GM21515 (cell line): ENCODE measurements at regions not wholly inside any gene's neighbourhood (a gene's known extent, or its start where the extent isn't known, plus 50 kb on each side); places are given as distances from the start of the nearest gene placed in this dataset.

Source experiments
- ATAC-seq: cut with Tn5 transposase; IDR thresholded peaks from one replicate; pipeline ENCODE4 v1.9.1; 2021; ENCODE audit not compliant: unreplicated experiment

DNA sequence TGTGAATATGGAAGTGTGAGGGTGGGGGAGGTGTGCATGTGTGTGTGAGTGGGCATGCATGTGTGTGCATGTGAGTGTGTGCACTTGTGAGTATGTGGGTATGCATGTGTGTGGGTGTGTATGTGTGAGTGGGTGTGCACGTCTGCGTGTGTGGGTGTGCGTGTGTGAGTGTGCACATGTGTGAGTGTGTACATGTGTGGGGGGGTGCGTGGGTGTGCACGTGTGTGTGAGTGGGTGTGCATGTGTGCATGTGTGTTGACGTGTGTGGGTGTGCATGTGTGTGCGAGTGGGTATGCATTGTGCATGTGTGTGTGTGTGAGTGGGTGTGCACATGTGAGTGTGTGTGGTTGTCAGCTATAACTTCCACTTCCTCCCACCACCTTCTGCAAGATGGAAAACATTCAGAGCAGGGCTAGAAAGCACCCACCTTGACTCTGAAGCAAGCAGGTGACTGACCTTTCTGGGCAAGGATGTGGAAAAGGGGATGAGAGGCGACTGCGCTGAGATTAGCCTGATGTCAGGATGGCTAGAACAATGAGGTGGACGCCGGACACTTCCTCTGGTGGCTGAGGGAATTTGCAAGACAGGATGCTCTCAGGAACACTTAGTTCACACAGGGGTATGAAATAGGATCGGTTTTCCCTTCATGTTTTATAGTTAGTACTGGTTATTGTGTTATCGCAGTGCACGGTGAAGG is 103.6 kb downstream of the ACKR3 start:
- ATAC-seq, result no peak

DNA sequence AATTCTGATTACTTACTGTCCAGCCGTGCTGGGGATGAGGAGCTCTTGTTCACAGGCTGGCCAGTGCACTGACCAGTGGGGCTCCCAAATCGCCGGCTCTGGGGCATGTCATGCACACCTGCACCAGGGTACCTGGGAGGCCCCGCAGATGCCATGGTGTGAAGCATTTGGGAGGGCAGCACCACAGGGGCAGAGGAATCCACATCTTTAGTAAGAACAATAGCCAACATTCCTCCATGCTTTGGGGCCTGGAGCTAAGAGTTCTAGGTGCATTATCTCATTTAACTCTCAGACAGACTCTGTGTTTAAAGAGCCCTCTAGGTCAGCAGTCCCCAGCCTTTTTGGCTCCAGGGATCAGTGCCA is 104.2 kb downstream of the ACKR3 start:
- ATAC-seq, result no peak

DNA sequence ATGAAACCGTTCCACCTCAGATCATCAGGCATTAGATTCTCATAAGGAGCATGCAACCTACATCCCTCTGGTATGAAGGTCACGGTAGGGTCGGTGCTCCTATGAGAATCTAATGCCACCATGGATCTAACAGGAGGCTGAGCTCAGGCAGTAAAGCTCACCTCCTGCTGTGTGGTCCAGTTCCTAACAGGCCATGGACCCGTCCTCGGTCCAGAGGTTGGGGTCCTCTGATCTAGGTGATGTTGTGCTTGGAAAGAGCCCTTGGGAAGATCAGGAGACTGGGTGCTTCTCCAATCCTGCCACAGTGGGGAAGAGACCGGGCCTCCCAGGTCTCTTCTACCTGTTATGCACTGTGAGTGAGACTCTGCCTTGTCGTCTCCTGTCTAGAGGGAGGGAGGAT is 104.6 kb downstream of the ACKR3 start:
- no peak for ATAC-seq

DNA sequence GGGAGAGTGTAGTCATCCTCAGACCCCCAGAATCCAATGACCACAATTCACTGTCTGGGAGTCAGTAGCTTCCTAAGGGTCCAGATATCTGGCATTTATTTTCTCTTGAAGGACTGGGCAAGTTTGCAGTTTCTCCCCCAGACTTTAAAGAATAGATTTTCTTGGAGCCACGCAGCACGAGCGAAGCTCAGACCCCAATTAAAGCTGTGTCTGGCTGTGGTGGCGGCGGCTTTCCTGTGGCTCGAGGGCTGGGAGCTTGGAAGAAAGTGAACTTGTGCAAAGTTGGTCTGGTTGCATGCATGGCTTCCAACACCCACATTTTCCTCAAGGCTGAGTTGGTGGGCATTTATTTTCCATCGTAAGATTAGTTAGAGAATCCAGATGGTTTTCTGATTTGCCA is 105.0 kb downstream of the ACKR3 start:
- ATAC-seq, result no peak

DNA sequence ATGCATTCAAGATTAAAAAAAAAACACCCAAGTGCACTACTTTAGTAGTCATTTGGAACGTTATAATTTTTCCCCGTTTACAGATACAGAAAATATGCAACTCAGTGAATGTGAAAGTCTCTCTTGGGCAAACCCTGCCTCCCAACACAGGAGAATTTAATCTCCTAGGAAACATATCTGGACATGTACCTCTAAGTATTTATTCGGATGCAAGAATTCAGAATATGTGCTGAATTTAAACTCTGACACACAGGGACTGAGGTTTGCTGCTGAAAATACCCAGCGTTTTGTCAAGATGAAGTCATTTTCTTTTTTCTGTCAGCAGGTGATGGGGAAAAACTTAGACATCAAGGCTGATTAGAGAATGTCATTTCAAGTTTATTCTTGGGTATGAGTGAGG is 105.4 kb downstream of the ACKR3 start:
- ATAC-seq, result no peak

GRCh38 chr2:236675526-236675925 is 105.9 kb downstream of the ACKR3 start:
- ATAC-seq, result no peak

GRCh38 chr2:236676136-236676873 is 106.7 kb downstream of the ACKR3 start:
- no peak for ATAC-seq

DNA sequence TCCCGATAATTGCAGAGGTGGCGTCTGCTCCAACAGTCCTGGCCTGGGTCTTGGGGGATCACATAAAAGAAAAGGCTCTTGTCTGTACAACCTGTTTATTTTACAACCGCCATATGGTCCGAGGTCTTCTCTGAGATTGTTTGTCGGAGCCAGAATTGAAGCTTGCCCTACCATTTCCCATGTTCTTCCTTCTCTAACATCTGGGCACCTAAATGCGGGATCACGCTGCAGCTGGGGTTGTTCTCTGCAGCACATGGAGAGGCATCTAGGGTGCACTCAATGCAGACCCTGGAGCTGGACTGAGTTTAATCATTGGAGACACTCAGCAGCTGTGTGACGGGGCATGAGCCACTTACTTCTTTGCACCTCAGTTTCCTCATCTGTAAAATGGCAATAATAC is 107.7 kb downstream of the ACKR3 start:
- no peak for ATAC-seq

DNA sequence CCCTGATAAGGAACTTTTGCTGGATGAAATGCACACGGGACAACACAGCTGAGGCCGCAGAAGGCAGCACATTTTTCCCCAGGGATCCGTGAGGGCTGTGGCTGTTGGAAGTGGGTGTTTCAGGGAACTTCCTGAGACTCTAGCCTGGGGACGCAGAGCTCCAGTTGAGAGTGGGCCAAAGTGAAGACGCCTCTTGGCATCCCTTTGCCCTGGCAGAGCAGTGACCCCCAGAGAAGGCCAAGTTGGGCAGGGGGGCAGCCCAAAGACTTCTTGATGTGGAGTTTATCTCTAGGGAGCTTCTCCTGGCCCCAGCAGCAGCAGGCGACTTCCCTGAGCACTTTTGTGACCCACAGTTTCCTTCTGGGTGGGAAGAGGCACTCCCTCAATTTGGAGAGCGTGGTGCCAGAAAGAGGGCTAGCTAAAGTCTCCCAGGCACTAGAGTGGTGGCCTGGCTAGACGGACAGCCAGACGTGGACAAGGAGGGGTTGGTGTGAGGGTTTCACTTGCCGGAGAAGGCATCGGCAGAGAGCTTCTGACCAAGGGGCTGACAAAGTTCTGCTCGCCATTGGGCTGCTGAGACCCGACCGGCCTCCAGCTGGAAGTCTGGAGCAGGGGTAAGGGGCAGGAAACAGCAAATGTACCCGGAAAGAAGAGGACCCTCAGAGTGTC is 108.8 kb downstream of the ACKR3 start:
- no peak for ATAC-seq

- no peak for ATAC-seq
Measured at GRCh38 chr2:236679884-236680860, 110.5 kb downstream of the ACKR3 start.

- ATAC-seq, result no peak
Measured at GRCh38 chr2:236682651-236683422, 113.2 kb downstream of the ACKR3 start.

GRCh38 chr2:236684504-236685256 is 115.1 kb downstream of the ACKR3 start:
- ATAC-seq, result no peak

- no peak for ATAC-seq
Measured at GRCh38 chr2:236685361-236685760, 115.7 kb downstream of the ACKR3 start.

DNA sequence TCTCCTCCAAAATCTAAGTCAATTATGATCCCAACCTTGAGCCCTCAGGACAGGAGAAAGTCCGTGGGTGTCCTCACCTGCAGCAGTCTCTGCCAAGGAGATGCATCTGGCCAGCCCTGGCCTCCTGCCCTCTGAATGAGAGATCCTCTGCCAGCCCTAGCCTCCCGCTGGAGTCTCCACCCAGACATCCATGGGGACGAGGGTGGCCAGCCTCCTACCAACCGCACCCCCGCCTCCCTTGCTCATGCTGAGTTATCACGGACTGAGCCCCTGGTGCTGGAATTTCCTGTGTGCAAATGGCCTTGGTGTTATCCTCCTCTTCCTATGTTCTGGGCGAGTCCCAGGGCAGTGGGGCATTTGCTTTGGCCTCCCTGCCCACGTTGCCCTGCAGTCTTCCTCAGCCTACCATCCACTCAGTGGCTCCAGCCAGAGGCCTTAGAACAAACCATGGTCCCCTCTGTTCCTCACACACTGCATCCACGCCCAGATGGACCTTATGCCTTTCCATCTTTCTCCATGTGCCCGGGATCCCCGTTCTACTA is 116.4 kb downstream of the ACKR3 start:
- no peak for ATAC-seq

DNA sequence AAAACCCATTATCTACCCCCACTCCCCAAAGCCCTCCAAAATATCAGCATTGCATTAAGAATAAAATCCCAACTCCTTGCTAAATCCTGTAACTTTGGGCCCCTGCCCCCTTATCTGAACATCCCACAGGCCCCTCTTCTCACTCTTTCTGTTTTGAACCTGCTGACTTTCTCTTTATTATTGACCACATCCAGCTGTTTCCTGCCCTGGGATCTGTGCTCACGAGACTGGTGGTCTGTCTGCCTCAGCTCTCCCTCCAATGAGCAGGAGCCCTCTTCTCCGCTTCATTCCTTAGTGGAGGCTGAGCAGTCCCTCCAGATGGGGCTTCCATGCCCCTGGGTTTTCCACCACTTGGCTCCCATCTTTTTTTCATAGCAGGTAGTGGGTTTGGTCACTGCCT is 116.9 kb downstream of the ACKR3 start:
- no peak for ATAC-seq

DNA sequence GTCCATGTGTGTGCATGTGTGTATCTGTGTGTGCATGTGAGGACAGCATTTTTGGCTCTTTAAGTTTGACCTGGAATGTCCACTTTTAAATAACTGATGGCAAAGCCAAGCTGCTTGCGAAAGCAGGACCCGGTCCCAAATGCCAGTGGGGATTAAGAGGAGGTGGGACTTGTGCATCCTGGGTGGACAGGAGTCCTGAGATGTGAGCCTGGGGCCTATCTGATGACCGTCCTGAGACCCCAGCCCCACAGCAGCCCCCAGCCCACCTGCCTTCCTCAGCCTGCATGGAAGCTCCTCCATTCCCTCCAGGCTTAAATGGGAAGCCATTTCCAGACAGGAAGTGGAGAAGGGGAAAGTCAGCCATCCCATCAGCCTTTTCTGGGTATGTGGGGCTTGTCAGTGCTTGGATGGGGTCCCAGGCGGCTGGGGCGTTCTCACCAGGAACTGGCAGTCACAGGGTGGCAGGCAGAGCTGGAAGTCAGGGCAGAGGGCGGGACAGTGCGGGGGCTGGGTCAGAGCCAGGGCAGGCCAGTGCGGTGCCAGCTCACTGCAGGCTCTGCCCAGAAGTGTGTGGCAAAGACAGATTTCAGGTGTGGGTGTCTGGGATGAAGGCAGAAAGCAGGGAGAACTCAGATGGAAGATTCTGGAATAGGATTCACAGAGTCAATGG is 117.8 kb downstream of the ACKR3 start:
- ATAC-seq, result no peak

- no peak for ATAC-seq
Measured at GRCh38 chr2:236688157-236688556, 118.5 kb downstream of the ACKR3 start.

DNA sequence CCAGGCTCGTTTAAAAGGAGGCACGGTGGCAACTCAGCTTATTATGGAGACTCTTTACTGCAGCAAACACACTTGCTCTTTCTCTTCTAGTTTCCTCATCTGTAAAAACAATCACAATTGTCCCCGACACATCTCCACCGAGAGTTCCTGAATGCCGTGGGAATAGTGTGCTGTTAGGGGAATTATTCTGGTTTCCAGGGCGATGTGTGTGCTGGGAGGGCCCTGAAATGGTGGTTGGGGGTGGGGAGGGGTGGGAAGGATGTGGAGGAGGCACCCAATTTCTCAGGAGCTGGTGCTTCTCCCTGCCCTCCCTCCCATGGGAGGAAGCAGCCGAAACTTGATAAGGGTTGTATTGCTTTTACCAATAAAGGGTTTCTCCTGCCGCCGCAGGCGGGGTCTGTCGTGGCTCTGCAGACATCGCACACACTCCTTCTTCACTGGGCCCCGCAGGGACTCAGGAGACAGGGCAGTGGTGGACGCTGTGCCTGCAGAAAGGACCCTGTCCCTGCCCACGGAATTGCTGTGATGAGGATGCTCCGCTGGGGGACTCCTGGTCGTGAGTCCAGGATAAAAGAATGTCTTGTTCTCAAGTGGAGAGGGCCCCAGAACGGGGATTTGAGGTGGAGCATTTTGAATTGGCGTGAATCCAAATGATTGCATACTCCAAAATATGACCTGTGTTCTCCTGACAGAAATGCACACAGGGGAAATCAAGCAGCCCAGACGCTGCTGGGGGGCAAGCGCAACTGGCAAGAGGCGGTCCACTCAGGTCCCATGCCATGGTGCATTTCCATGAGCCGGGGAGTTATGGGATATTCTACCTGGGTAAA is 119.2 kb downstream of the ACKR3 start:
- ATAC-seq, result no peak
